HG03060 (cell line): ENCODE measurements at regions not wholly inside any gene's neighbourhood (a gene's known extent, or its start where the extent isn't known, plus 50 kb on each side); places are given as distances from the start of the nearest gene placed in this dataset.
"Not testable (repeated sequence)": the region's sequence is repeated elsewhere in the genome, so short reads cannot be mapped to it uniquely, and the experiment has no call there.

Experiments used
- ATAC-seq: cut with Tn5 transposase; IDR thresholded peaks from one replicate; pipeline ENCODE4 v1.9.1; 2021; ENCODE audit warnings: low read depth, moderate number of reproducible peaks; ENCODE audit not compliant: unreplicated experiment

DNA sequence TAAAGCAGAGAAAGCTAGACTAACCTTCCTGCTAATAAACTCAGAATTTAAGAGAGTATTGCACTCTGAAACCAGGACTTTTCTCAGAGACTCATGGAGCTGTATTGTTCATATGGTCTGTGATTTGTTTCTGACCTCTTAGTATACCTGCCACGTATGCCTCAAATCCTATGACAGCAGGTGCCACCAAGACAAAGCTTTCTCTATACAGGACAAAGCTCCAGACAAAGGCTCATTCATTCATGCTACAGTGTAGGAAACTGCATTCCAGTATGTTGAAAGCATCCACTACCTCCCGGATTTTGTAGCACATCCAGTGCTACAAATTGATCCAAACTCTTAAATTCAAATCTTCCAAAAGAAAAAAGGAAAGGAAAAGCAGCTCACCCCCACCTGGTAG, 178.3 kb downstream of the CHIC2 start:
- no peak for ATAC-seq

- no peak for ATAC-seq
Measured at GRCh38 chr4:53885668-53886067, 178.7 kb downstream of the CHIC2 start.

DNA sequence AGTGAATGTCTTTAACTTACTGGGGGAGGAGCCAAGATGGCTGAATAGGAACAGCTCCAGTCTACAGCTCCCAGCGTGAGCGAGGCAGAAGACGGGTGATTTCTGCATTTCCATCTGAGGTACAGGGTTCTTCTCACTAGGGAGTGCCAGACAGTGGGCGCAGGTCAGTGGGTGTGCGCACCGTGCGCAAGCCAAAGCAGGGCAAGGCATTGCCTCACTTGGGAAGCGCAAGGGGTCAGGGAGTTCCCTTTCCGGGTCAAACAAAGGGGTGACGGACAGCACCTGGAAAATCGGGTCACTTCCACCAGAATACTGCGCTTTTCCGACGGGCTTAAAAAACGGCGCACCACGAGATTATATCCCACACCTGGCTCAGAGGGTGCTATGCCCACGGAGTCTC, 187.3 kb downstream of the CHIC2 start:
- ATAC-seq: not testable (repeated sequence)

DNA sequence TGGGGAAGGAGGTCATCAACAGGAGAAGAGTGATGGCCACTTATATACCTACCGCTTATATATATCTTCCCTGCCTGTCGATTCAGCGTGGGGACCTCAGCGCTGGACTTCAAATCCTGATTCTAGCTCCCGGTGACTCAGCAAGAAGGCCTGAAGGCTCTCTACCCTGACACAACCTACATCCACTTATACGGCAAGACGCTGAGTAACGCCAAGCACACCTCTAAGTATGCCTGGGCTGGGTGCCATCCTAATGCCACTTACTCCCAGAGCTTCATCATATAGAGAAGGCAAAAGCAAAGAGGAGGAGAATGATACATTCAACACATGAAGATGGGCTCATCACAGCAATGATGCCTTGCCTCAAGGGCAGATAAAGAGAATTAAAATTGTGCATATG, 198.3 kb downstream of the CHIC2 start:
- ATAC-seq: no peak

GRCh38 chr4:53865054-53865453, 199.4 kb downstream of the CHIC2 start:
- no peak for ATAC-seq

DNA sequence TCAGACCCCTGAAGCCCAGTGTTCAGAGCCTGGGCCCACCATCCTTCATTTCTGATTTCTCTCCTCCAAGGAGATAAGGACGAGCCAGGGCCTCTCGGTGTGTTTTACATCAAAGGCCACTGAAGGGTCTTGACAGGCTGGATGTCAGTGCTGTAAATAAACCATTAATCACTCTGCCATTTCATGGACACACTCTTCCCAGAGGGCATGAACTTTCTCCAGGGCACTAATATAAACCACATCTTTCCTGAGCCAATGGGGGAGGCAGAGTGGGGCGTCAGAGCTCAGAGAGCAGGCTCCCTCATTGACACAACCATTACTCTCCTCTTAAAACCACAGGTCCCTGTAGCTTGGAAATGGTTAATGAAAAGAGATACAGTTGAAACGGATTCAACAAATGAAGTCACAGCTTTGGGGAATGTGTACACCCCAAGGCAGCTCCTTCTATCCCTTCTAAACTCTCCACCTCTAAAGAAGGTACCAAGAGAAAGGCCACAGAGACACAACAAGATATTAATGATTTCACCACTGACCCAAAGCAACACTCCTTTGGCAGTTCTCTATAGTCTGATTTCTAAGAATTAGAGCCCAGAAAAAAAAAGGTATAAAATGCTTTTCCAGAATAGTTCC, 200.6 kb downstream of the CHIC2 start:
- no peak for ATAC-seq

- no peak for ATAC-seq
Measured at GRCh38 chr4:53863158-53863557, 201.2 kb downstream of the CHIC2 start.

DNA sequence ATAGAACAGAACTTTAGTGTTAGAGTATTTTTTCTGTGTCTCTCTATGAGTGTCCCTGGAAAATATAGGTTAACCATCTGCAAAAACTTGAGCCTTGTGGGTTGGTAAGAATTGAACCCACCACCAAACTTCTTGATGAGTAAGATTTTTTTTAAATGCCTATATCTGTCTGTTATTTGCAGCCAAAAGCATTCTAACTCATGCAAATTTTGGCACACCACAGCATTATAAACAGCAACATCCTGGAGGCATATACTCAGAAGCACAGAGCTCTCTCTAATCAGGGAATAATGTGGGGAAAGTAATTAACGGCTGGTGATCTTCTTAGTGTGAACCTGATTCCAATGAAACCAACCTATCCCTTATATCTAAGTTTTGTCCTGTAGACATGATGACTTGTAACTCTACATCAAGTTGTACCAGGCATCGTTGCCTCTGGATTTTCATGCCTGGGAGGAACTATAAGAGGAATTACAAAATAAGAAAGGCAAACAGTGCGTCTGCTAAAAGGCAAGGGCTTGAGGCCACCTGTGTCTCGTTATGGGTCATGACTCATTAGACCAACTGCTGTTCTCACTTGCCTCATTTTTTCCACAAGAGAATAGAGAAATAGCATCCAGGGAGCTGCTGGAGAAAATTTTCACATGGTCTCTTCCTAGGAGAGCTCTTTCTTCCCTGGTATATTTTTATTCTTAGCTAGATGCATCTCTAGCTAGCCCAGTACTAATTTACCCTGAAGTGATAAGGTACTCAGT, 202.4 kb downstream of the CHIC2 start:
- no peak for ATAC-seq

GRCh38 chr4:53859305-53859704, 205.1 kb downstream of the CHIC2 start:
- no peak for ATAC-seq

- ATAC-seq: no peak
Measured at GRCh38 chr4:53858744-53859143, 205.7 kb downstream of the CHIC2 start.

DNA sequence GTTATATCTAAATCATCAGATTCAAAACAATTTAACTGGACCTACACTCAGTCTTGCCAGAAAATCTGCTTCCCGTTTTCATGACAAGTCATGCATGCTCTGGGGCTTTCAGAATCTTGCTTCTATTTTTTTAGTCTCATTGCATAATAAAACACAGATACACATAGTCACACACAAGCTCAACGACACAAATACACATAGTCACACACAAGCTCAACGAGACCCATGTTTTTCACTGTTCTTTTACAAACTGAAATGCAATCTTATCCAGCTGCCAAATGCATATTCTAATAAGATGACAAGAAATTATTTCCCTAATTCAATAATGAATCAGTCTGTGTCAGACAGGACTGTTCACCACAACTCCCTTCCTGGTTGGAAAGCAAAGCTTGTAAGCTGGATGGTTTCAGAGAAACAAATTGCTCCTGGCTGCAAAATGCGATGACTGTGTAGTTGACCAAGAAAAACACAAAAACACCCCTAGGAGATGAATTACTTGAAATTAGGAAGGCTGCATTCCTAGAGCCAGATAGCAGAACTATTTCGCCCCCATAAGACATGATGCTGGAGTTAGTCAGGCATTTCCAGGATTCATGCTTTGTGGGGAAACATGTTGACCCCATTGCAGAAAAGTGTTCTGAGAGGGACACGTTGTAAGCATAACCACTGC, 208.7 kb downstream of the CHIC2 start:
- no peak for ATAC-seq

- ATAC-seq: no peak
Measured at GRCh38 chr4:53854991-53855568, 209.3 kb downstream of the CHIC2 start.

DNA sequence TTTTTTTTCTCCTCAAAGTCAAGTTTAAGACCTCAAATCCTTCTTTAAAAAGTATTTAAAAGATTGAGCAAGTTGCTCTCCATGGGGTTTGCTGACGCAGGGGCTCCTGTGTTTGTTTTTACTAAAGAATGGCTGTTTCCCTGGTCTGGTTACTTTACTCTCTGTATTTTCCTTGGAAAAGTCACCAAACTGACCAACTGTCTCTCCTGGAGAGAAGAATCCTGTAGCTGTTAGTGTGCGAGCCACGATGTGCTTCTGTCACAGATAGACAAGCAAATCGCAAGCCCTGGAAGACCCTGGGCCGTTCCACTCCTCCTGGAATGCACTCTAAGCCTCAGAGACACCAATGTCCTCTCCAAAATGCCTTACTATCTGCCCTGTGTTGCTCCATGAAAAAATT, 212.1 kb downstream of the CHIC2 start:
- ATAC-seq: no peak

DNA sequence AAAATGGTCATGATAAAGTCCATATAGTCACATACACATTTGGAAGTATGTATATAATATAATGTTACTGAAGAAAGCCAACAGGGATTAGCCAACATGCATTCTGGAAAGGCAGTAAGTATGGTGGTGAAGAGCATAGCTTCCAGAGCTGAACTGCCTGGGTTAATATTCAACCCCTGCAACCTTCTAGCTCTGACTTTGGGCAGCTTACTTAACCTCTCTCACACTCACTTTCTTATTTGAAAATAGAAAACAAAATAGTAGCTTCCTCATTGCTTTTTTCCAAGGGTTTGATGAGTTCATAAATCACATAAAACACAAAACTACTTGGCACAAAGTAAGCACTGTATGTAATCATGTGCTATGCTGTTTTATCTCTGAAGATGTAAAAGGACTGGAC, 216.4 kb downstream of the CHIC2 start:
- no peak for ATAC-seq

GRCh38 chr4:53844551-53844950, 219.9 kb downstream of the CHIC2 start:
- no peak for ATAC-seq

GRCh38 chr4:53844133-53844532, 220.3 kb downstream of the CHIC2 start:
- ATAC-seq: no peak

DNA sequence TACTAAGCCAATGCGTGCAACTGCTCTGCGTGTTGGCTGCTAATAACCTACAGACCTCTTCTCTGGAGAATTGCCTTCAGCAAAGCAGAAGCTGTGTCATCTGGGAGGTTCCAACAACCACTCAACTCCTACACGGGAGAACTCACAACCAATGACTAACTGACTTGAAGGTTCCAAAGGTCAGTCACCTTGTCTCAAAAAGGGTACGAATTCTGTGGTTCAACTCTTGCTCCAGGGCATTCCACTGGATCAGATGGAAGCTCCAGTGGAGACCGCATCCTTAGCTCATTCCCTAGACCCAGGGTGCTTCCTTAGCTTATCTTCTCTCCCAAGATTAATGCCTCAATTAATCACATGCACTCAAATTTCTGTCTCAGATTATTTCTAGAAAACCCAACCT, 222.7 kb downstream of the CHIC2 start:
- ATAC-seq: no peak

DNA sequence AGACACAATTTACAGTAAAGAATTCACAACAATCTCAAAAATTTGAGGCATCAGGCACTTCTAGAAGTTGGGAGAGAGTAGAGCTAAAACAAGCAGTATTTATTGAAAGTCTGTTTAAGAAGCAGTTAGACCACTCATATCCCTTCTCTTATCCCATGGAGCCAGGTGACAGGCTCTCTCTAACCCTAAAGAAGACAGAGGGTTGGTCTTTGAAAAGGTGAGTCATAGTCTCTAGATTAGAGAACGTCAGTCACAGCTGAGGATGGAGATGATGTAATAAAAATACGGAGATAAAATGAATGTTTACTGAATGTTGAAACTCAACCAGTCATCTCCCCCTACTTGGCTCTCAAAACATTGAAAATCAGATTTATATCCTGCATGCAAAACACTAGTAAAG, 223.8 kb downstream of the CHIC2 start:
- ATAC-seq: no peak

DNA sequence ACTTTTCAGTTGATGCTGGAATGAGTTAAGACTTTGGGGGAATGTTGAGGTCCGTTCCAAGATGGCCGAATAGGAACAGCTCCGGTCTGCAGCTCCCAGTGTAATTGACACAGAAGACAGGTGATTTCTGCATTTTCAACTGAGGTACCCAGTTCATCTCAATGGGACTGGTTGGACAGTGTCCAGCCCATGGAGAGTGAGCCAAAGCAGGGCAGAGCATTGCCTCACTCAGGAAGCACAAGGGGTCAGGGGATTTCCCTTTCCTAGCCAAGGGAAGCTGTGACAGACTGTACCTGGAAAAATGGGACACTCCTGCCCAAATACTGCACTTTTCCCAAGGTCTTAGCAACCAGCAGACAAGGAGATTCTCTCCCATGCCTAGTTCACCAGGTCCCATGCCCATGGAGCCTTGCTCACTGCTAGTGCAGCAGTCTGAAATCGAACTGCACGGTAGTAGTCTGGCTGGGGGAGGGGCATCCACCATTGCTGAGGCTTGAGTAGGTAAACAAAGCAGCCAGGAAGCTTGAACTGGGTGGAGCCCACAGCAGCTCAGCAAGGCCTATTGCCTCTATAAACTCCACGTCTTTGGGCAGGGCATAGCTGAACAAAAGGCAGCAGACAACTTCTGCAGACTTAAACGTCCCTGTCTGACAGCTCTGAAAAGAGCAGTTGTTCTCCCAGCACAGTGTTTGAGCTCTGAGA, 231.0 kb downstream of the CHIC2 start:
- ATAC-seq: not testable (repeated sequence)

DNA sequence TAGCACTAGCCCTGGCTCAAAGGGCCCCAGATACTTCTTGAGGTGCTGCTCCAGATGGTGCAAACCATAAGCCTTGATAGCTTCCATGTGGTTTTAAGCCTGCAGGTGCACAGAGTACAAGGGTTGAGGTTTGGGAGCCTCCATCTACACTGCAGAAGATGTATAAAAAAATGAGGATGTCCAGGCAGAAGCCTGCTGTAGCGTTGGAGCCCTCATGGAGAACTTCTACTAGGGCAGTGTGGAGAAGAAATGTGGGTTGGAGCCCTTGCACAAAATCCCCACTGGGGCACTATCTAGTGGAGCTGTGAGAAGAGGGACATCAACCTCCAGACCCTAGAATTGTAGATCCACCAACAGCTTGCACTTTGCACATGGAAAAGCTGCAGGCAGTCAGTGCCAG, 231.9 kb downstream of the CHIC2 start:
- no peak for ATAC-seq

DNA sequence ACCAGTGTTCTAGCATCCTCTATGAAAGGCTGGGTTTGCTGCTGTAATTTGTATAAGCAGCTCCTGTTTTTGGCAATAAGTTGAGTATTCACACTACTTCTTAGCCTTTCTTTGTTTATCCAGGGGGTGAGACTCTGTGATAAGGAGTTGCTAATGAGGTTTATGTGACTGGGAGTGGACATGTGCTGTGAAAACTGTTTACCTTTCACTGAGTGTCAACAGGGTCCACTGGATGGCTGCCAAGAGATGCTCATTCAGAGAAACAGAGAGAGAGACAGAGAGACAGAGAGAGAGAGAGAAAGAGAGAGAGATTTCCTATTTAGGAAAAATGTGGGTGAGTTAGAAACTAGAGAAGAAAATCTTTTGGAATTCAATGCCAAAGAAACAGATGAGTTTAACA, 233.9 kb downstream of the CHIC2 start:
- no peak for ATAC-seq
